ENCODE measurements at regions not wholly inside any gene's neighbourhood (a gene's known extent, or its start where the extent isn't known, plus 50 kb on each side); places are given as distances from the start of the nearest gene placed in this dataset.

DNA sequence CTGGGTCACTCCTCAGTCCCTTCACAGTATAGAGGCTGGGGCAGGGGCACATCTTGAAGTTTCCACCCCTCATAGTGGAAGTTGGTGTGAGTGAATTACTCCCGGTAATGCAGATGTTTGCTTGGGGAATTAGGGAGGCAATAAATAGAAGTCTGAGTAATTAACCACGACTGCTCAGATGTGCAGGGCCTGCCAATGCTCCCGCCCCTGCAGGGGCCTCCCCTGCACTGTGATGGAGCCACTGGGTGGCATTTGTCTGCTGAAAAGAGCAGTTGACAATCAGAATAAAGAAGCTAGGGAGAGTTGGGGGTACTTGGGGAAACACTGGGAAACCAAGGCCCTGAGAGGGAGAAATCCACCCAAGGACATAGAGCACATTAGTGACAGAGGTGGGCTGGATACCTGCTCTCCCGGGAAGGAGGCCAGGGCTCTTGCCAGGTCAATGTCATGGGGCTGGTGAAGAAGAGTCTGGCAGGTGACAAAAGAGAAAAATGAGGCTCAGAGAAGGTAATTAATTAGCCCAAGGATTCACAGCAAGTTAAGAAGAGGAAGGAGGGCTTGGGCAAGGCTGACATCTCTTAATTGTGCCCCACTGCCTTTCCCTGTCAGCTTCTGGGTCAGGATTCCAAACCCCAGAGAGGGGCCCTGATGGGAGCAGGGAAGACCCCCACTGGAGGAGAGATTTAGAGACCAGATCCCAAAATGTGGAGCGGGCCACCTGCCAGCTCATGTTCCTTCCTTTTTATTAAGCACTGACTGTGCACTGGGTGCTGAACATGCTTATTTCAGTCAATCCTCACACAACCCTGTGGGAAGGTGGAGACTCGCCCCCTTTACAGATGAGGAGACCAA is 436.2 kb downstream of the MATN1 start:
- no peak for DNase-seq

DNA sequence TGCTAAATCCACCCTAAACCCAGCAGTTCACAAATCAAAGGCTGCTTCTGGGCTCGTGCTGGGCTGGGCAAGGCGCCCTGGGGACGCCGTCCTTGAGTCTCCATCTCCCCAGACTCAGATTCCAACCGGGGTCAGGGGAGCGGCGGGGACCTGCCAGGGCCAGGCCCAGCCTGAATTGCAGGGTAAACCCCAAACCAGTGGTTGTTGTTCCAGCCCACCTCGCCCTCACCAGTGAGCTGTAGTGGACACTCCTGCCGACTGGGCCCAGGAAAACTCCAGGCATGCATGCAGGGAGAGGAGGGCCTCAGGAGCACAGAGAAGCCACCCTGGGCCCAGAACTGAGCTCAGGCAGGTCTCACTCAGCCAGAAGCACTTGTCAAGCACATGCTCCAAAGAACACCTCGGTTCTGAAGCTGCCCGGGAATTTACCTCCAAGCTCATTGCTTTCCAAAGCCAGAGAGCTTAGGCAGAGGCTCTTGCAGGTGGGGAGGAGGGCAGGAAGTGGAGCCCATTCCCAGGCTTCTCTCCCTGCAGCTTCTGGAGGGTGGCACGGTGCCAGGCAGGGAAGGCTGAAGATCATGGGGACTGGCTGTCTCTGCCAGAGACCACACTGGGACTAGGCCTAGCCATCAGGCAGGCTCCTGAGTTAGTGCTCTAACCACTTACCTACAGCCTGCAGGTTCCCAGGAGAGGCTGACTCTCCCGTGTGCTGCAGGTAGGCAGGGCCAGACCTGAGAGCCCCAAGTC is 437.0 kb downstream of the MATN1 start:
- DNase-seq: no peak

DNA sequence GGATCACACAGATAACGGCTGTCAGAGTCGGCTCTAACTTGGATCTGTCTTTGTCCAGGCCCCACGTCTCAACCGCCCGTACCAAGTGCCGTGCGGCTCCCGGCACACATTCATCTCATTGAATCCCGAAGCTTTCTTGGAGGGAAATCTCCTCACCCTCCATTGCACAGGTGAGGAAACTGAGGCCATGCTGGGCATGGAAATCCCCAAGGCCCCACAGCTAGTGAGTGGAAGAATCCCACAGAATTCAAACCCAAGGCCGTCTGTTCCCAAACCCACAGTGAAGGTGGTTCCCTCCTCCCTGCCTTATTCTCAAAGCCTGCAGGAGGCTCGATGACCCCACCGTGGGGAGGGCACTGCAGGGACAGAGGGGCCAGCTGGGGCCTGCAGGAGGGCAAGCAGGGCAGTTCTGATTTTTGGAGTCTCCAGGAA is 437.9 kb downstream of the MATN1 start:
- DNase-seq: no peak

DNA sequence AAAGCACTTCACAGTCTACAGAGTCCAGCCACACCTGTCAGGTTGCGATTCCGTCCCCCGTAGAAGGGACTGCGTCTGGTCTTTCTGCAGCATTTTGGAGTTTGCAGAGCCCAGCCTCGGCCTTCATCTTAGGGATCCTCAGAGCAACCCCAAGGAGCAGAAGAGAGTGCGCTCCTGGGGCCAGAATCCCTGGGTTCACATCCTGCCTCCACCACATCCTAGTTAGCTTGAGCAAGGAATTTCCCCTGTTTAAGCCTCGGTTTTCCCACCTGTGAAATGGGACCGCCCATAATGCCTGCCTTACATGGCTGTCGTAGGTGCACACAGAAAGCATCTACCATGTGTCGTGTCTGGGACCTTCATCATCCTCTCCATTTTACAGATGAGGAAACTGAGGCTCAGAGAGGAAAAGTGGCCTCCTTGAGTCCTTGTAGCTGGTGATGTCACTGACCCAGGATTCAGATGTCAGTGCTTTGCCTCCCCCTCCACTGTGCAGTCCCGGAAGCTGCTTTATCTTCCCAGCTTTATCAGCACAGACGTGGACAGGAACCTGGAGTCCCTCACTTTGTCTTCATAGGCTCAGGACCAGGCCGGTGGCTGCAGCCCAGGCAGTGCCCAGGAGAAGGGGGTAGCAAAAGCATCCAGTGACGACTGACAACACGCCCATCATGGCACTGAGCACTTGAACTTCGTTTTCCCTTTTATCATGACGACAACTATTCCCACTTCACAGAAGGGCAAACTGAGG is 438.5 kb downstream of the MATN1 start:
- DNase-seq: no peak

DNA sequence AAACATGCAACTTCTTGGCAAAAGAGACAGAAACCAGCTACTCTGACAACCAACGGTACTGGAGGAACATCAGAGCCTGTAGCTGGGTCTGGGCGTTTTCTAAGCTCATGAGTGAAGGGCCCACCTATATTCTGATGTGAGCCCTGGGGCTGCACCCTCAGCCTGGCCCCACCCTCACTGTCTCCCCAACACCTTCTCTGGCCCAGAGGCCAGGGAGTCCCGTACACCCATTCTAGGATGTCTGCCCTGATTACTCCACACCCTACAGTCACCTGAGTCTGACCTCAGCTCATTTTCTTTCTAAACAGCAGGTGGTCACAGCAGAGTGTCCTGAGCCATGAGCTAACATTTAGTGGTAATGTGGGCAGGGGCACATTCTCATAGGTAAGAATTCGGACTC is 439.2 kb downstream of the MATN1 start:
- no peak for DNase-seq

DNA sequence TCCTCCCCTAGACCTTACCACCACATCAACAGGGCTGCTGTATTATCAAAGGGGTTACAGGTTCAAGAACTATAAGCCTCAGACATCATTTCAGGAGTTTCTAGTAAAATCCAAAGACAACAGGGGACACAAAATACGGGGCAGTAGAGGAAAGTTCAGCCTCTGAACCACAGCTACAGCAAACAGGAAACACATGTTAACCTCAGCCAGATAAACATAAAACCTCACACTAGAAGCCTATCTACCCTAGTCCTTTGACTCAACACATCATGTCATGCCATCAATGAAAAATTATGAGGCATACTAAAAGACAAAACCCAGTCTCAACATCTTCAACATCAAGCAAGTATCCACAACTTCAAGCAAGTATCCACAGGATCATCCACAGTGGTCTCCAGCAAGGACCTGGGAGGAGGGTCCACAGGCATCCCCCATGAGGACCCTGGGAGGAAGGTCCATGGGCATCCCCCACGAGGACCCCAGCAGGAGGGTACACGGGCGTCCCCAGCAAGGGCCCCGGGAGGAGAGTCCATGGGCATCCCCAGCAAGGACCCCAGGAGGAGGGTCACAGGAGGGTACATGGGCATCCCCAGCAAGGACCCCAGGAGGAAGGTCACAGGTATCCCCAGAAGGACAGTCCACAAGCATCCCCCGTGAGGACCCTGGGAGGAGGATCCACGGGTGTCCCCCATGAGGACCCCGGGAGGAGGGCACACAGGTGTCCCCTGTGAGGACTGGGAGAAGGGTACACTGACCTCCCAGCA is 440.0 kb downstream of the MATN1 start:
- DNase-seq: no peak

DNA sequence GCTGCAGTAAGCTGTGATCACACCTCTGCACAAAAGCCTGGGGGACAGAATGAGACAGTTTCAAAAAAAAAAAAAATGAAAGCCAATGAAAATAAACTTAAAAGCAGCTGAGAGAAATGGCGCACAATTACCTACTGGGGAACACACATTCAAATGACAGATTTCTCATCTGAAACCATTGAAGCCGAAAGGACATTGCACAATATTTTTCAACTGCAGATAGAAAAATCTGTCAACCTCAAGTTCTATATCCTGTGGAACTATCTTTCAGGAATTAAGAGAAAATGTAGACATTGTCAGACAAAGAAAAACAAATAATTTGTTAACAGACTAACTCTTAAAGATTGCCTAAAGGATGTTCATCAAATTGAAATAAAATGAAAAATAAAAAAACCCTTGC is 442.8 kb downstream of the MATN1 start:
- DNase-seq: no peak

DNA sequence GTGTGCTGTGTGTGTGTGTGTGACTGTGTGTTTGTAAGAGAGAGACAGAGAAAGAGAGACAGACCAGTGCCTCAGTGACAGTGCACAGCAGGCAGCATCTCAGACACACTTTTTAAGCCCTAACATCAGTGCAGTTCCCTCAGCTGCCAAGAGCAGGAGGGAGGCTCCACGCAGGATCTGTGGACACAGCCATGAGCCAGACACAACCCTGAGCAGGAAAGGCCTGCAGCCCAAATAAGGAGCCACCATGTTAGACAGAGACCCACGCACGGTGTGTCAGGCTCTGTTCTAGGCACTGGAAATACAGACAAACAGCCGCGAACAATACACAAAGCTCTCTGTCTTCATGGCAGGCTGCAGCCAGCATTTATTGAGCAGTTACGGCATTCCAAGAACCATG is 445.5 kb downstream of the MATN1 start:
- no peak for DNase-seq

DNA sequence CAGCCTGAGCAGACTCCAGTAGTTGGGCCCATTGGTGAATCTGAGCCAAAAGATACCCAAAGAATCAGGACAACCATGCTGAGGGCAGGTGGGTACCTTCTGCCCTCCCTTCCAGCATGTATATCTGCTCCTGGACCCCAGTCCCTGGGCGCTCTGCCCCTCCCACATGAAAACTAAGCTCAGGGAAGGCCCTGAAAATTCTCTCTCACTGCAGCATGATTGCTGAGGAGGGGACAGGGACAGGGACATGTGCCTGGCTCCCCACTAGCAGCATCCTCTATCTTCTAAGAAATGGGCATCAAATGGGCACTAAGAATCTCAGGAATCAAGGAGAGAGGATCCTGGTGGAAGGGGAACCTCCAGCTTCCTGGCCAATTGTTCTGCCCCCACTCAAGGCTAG is 446.0 kb downstream of the MATN1 start:
- no peak for DNase-seq

DNA sequence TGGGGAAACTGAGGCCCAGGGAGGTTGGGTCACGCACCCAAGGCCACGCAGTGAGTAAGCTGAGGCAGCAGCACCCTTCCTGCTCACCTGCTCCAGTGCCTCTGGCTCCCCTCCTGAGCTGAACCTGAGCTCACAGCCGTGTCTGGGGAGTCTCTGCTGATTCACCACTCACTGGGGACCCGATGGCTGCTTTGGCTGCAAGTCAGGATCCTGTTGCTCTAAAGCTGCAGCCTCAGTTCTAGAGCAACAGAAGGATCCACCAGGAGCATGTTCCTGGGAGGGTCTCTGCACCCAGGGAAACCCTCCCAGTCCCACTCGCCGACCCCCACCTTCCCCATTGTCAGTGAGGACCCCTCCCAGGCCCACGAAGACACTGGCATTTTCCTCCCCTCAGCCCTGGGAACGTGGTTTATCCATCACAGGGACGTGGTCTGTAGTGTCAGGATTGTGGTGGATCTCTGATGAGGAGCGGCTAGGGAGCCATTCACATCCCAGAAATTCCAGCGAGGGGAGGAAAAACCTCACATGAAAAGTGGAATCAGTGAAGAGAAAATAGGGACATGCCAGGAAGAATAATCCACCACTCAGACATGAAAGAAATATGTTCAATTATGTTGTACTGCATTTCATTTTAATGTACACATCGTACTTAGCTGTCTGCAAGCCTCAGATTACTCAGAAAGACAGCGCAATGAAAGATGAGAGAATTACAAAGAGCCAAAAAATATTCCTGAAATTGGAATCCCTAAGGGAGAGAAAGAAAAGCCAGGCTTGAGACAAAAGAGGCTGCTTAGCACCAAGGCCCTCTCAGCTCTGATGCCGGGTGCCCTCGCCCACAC is 447.2 kb downstream of the MATN1 start:
- no peak for DNase-seq

DNA sequence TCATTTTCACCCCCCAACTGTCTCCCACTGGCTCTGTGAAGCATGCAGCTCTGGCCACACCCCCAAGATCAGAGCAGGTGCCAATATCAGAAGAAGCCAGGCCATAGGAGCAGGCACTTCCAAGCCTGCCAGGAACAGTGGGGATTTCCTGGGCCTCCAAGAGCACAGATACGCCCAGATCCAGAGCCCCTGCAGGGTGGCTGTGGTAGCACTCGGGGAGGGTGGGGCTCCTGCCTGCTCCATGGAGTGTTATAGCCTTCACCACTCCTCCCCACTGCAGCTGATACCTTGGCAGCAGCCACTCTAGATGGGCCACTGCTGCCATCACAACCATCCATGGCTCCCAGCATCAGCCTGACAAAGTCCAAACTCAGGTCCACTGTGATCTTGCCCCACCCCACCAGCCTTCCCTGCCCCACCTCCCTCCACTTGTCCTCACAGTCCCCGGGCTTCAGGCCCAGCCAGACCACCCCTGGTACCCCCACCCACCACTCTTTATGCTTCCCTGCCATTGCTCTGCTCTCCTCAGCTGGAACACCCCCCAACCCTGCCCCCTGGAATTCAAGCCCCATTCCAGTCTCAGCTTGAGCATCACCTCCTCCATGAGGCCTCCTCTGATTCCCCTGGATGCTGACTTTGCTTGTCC is 448.3 kb downstream of the MATN1 start:
- DNase-seq: no peak

DNA sequence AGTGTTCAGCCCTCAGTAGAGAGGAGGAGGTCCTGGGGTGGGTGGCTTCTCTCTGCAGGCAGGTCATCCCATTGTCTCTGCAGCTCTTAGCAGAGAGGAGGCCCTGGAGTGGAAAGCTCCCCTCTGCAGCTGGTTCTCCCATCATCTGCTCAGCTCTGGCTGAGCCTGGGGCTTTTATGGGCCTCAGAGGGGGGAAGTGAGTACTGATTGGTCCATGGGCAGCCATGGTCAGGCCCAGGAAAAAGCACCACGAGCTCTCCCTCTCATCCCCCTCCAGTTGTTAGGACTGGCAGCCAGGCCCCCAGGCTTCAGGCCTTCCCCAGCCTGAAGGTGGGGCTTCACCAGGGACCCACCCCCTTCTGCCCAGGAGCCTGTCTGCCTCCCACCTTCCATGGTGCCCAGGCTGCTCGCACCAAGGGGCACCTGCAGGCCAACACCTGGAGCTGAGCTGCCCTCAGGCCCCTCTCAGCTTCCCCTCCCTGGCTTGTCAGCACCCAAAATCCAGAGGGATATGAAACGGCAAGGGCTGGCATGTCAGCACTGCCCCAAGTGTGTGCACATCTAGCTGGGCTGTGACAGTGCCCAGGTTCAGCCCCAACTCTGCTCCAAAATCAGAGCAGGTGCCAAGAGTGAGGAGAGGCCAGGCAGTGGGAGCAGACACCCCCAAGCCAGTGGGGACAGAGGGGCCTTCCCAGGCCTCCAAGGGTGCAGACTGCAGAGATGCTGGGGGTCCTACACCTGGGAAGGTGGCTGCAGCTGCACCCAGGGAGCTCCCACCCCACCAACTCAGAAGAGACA is 449.0 kb downstream of the MATN1 start:
- no peak for DNase-seq

DNA sequence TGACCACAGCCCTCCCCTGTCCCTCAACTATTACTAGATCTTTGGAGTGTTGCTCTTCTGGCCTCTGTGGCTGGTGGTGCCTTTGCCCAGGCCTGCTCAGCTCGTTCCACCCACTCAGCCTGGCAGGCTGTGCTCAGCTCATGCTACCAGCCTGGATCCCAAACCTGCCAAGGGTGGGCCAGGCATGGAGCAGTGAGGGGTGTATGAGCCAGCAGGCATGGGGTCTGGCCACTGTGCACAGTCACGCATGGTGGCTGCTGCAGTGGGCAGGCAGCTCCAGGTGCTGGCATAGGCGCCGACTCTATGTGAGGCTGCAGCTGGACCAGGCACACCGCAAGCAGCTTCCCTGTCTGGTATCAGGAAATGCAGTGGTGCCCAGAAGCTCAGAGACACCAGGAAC is 449.9 kb downstream of the MATN1 start:
- DNase-seq: no peak

DNA sequence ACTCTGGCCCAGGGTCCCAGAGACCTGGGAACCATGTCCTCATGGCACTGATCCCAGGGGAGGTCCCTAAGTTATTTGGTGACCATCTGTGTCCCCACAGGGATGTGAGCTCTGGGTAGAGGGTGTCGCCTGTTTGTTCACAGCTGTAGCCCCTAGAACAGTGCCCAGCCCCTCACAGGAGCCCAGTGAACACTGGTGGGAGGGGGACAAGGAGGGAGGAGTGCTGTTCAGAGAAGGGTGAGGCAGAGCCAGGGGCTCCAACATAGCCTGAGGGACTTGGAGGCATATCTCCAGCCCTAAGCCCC is 450.4 kb downstream of the MATN1 start:
- DNase-seq: no peak

DNA sequence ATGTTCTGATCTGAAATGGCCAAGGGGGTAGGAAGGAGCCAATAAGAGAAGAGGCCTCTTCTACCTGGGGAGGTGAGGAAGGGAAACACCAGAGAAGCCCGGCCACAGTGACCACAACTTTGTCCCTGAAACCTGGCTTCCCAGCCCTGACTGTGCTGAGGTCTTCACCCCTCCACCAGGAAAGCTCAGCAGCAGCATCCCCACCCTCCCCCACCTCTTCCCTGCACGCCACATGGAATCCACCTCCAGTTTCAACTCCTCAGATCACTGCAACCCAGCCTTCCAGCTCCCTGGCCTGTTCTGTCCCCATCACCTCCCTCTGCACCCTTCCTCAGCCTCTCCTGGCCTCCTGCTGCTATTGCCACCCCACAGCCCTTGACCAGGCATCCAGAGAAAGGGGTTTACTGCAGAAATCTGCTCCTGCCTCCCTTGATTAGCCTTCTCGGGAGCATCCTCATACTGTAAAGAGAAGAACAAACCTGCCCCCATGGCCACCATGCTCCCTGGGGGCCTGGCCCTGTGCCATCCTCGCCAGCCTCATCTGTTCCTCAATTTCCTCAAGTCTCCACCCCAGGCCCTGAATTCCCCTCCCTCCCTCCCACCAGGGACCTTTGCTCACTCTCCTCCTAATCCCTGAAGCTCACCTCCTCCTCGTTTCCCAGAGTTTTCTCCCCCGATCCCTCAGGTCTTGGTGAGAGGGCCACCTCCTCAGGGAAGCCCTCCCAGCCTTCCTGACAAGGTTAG is 450.9 kb downstream of the MATN1 start:
- no peak for DNase-seq

DNA sequence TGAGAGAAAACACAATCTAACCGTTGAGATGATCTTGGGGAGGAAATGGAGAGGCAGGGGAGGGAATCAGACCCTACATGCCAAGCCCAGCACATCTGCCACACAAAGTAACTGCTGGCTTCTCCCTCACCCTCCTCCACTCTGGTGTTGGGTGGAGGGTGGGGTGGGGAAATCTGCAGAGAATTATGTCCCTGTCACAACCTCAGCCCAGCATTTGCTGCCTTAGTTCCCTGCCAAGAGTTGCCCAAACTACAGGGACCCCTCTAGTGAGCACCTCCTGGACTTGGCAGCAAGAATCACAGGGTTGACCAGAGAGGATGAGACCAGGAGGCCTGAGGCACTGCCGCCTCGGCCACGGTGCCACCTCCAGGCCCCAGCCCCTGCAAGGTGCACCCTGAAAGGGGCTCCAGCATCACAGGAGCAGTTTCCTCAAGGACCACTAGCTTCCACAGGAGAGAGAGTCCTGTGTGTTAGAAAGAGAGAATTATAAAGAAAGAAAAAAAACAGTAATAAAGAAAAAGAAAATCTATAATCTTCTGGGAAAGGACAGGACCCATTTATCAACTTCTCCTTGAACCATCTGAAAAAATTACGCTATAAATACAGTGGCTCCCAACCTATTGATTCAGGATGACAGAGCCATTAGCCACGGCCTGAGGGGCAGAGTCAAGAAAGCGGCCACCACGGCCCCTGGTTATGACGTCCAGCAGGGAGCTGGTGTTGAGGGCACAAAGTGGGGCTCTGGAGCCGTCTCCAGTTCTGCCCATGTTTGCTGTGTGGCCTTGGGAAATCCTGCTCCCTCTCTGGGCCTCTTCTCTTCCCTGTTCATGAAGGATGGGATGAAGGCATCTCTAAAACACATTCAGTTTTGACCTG is 451.7 kb downstream of the MATN1 start:
- no peak for DNase-seq

DNA sequence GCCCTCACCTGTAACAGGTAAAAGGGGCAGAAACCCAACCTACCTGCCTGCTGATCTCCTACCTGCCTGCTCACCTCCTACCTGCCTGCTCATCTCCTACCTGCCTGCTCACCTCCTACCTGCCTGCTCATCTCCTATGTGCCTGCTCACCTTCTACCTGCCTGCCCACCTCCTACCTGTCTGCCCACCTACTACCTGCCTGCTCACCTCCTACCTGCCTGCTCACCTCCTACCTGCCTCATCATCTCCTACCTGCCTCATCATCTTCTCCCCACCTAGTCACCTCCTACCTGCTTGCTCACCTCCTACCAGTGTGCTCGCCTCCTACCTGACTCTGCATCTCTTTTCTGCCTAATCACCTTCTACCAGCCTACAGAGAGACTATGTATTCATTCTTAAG is 452.9 kb downstream of the MATN1 start:
- no peak for DNase-seq

DNA sequence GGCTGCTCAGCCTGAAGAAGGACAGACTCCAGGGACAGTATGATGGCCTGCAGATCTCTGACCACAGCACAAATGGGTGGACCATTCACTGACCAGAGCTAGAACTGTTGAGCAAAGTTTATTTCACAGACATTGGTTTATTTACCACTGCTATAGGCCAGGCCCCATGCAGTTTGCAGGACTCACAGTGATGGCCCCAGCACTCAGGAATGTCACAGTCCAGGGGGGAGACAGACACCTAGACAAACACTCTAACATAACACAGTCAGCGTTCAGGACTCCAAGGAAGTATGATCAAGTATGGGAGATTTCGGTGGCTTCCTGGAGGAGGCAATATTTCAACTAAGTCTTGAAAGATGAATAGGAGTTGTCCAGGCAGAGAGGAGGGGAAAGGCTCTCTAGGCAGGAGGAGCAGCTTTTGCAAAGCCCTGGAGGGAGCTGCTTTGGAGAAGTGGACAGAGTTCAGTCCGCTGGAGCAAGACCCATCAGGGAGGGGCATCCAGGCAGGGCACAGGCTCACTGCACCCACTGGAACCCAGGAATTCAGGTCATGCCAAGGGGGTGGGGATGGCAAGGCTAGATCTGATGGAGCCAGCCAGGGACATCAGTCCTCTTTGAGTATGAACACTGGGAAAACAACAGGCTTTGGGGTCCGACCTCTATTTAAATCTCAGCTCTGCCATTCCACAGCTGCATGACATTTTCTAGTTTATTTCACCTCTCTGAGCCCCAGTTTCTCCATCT is 454.3 kb downstream of the MATN1 start:
- DNase-seq: no peak
